Body of pancreas (tissue), 4 donors: ENCODE measurements at regions not wholly inside any gene's neighbourhood (a gene's known extent, or its start where the extent isn't known, plus 50 kb on each side); places are given as distances from the start of the nearest gene placed in this dataset.

Experiments
- CTCF ChIP-seq, 7 experiments: fragments of 450-650 bp in 4 of 7; fragments of 200-600 bp in 3 of 7; sonication (generic) in 3 of 7; IDR thresholded peaks; one replicate each; pipeline ENCODE4 v1.5.1; 2016 to 2019; ENCODE audit warnings: antibody characterized with exemption in 7 of 7
- POLR2A ChIP-seq, 3 donors: fragments of 450-650 bp; IDR thresholded peaks; one replicate each; pipeline ENCODE4 v1.6.1; 2016; ENCODE audit warnings: antibody characterized with exemption in 3 of 3, mild to moderate bottlenecking in 2 of 3

DNA sequence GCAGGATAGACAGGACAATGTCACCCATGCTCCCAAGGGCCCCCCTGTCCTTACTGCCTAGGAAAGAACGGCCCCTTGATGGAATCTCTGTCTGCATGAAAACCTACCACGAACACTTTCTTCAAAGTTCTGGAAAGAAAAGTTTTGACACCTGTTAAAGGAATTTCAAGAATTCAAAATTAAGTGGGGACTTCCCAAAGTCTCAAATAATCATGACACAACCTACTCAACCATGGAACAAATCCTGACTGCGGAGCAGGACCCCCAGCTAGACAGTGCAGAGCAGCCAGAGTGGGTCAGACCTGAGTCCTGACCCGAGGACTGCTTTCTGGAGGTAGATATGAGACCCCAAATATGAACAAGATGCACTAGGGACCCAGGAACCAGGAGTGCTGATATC, 245.3 kb upstream of the NSMCE3 start:
- TF ChIP-seq POLR2A (IDR thresholded peaks at IDR 0.05) (no peak), CTCF (IDR thresholded peaks at IDR 0.05) (no peak)
